OCI-LY7 (cell line): ENCODE measurements at regions not wholly inside any gene's neighbourhood (a gene's known extent, or its start where the extent isn't known, plus 50 kb on each side); places are given as distances from the start of the nearest gene placed in this dataset.

Experiments used
- CTCF ChIP-seq: fragments of 200-600 bp; sonication (generic); conservative IDR thresholded peaks from 2 replicates; pipeline ENCODE4 v1.5.1; 2014; ENCODE audit warnings: mild to moderate bottlenecking, antibody characterized with exemption, low read length, moderate library complexity, mixed read lengths
- EZH2phosphoT487 ChIP-seq: fragments of 200-600 bp; sonication (generic); IDR thresholded peaks from 2 replicates; pipeline ENCODE4 v1.6.1; 2018; ENCODE audit warnings: low read depth, borderline replicate concordance, mild to moderate bottlenecking, mixed run types, antibody characterized with exemption, low read length, moderate library complexity, mixed read lengths

GRCh38 chr9:27848315-27848714 is 275.0 kb upstream of the C9orf72 start:
- TF ChIP-seq CTCF (no peak), EZH2phosphoT487 (no peak)
